Transverse colon (tissue), 3 donors: ENCODE measurements at regions not wholly inside any gene's neighbourhood (a gene's known extent, or its start where the extent isn't known, plus 50 kb on each side); places are given as distances from the start of the nearest gene placed in this dataset.

Experiments used
- EP300 ChIP-seq: sonication (generic); formaldehyde crosslinking; IDR thresholded peaks from one replicate; pipeline ENCODE4 v1.6.1; 2017; ENCODE audit warnings: antibody characterized with exemption, low read depth
- TF ChIP-seq, protein P1 (sequence below), 5 experiments: fragments of 200-600 bp in 3 of 5; fragments of 450-650 bp in 2 of 5; sonication (generic) in 3 of 5; IDR thresholded peaks; 1 replicate in 2 of 5; 2 replicates in 3 of 5; pipeline ENCODE4 v1.5.1; 2016 to 2017; ENCODE audit warnings: antibody characterized with exemption in 5 of 5, inconsistent platforms in 3 of 5, mild to moderate bottlenecking in 2 of 5, moderate library complexity in 1 of 5

- TF ChIP-seq EP300 = no peak
- TF ChIP-seq, protein P1, sequence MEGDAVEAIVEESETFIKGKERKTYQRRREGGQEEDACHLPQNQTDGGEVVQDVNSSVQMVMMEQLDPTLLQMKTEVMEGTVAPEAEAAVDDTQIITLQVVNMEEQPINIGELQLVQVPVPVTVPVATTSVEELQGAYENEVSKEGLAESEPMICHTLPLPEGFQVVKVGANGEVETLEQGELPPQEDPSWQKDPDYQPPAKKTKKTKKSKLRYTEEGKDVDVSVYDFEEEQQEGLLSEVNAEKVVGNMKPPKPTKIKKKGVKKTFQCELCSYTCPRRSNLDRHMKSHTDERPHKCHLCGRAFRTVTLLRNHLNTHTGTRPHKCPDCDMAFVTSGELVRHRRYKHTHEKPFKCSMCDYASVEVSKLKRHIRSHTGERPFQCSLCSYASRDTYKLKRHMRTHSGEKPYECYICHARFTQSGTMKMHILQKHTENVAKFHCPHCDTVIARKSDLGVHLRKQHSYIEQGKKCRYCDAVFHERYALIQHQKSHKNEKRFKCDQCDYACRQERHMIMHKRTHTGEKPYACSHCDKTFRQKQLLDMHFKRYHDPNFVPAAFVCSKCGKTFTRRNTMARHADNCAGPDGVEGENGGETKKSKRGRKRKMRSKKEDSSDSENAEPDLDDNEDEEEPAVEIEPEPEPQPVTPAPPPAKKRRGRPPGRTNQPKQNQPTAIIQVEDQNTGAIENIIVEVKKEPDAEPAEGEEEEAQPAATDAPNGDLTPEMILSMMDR (IDR thresholded peaks at IDR 0.05) = no peak
Measured at GRCh38 chr10:64637939-64638338, 1116.7 kb downstream of the REEP3 start.
